ENCODE measurements at regions not wholly inside any gene's neighbourhood (a gene's known extent, or its start where the extent isn't known, plus 50 kb on each side); places are given as distances from the start of the nearest gene placed in this dataset.

DNA sequence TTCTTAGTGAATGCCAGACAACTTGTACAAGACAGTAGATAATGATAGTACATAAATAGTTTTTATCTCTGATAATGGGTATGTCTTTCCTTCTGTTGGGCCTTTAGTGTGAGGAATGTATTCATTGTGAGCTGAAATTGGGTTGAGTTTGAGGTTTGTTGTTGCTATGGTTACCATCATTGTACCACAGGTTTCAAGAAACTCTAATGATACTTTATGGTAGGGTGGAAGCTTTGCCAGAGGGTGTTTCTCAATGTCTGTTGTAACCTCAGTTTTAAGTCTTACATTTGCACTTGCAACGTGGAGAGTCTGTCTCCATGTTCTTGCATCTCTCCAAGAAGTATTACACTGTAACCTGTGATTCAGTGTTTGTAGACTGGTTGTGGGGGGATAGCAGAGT is 1550.1 kb downstream of the MAT2B start:
- Histone ChIP-seq H3K4me1 (no peaks in the 10 kb centered on the region), H3K9me3 (no peaks in the 10 kb centered on the region), H3K36me3 (replicated peaks in 1 of 2; ENCODE audit: insufficient read depth in 1 of 2, low read depth in 2 of 2) (no peaks in the 10 kb centered on the region), H3K27me3 (no peaks in the 10 kb centered on the region), H3K27ac (no peak overlapping the region), H3K4me3 (no peak overlapping the region)
- 50% methylated on average over 1 of the region's 1 CpG for WGBS, 2 donors
- ATAC-seq (no peak), DNase-seq (no peak)
- no peak for TF ChIP-seq POLR2A (IDR thresholded peaks at IDR 0.05)
- TF ChIP-seq, protein P1, sequence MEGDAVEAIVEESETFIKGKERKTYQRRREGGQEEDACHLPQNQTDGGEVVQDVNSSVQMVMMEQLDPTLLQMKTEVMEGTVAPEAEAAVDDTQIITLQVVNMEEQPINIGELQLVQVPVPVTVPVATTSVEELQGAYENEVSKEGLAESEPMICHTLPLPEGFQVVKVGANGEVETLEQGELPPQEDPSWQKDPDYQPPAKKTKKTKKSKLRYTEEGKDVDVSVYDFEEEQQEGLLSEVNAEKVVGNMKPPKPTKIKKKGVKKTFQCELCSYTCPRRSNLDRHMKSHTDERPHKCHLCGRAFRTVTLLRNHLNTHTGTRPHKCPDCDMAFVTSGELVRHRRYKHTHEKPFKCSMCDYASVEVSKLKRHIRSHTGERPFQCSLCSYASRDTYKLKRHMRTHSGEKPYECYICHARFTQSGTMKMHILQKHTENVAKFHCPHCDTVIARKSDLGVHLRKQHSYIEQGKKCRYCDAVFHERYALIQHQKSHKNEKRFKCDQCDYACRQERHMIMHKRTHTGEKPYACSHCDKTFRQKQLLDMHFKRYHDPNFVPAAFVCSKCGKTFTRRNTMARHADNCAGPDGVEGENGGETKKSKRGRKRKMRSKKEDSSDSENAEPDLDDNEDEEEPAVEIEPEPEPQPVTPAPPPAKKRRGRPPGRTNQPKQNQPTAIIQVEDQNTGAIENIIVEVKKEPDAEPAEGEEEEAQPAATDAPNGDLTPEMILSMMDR (IDR thresholded peaks at IDR 0.05): no peak
- intact Hi-C loops (cut with DNase I): no loop called here

DNA sequence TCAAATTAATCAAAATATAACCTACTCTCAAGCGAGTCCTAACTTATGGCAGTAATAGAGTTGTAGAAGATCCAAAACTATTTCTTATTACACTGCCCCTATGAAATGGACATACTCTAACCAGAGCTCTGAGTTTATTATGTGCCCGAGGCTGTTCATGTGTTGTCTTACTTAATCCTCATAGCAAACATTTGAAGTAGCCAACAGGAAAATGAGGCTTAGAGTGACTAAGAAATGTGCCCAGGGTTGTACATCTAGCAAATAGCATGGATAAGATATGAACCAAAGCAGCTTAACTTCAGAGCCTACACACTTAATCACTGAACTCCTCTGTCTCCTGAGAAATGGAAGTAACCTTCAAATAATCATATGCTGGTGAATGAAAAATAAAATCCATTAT is 1551.7 kb downstream of the MAT2B start:
- TF ChIP-seq, protein P1 (IDR thresholded peaks at IDR 0.05): no peak
- TF ChIP-seq POLR2A (IDR thresholded peaks at IDR 0.05): no peak
- H3K27ac ChIP-seq: no peak overlapping the region
- H3K27me3 ChIP-seq: no peaks in the 10 kb centered on the region
- DNase-seq (no peak), ATAC-seq (no peak)
- WGBS, 2 donors: 60% methylated on average over 2 of the region's 2 CpGs
- intact Hi-C loops (cut with DNase I): no loop called here
- H3K4me3 ChIP-seq: no peak overlapping the region
- no peaks in the 10 kb centered on the region for H3K36me3 ChIP-seq (replicated peaks in 1 of 2; ENCODE audit: insufficient read depth in 1 of 2, low read depth in 2 of 2)
- no peaks in the 10 kb centered on the region for H3K4me1 ChIP-seq
- H3K9me3 ChIP-seq: no peaks in the 10 kb centered on the region

DNA sequence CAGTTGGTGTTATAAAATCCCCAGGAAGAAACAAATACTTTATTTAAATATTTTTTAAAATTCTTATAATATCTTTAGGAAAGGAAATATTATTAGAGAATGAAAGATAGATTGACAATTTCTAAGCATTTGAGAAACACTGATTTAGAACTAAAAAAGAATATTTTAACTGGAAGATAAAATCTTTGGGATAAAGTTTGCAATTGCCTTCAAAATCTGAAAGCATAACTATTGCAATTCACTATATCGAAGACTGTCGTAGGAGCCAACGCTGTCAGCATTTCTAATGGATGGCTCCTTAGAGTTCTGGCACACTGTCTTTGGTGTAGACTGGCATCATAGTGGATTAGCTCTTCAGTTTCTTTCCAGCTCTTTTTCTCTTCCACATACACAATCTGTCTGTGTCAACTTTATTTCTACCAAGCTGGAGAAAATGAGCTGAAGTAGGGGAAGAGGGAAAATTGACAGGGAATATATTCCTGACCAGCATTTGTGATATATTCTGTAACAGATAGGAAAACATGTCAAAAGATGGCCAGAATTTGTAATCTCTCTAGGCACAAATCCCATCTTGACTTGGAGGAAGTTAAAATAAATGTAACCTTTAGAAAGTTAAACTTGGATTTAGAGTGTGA is 1561.4 kb downstream of the MAT2B start:
- DNase-seq (no peak), ATAC-seq (no peak)
- Histone ChIP-seq H3K27me3 (no peaks in the 10 kb centered on the region), H3K4me3 (no peak overlapping the region), H3K36me3 (replicated peaks in 1 of 2; ENCODE audit: insufficient read depth in 1 of 2, low read depth in 2 of 2) (no peaks in the 10 kb centered on the region), H3K27ac (no peak overlapping the region), H3K4me1 (no peaks in the 10 kb centered on the region), H3K9me3 (no peaks in the 10 kb centered on the region)
- WGBS, 2 donors: 81 to 83% methylated on average over 3 of the region's 3 CpGs
- intact Hi-C loops (cut with DNase I): no loop called here
- TF ChIP-seq, protein P1 (IDR thresholded peaks at IDR 0.05): no peak
- TF ChIP-seq POLR2A (IDR thresholded peaks at IDR 0.05): no peak

DNA sequence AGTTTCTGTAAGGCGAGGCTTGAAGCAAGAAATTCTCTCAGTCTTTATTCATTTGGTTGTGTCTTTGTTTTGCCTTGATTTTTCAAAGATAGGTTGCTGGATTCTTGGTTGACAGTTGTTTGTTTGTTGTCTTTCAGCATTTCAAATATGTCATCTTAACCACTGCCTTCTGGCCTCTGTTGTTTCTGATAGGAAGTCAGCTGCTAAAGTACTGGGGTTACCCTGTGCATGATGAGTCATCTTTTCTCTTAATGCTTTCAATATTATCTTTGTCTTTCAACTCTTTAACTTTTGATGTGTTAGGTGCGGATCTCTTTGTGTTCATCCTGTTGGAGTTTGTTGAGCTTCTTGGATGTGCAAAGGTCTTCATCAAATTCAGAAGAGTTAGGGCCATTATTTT is 1571.3 kb downstream of the MAT2B start:
- intact Hi-C loops (cut with DNase I): no loop called here
- no peak for ATAC-seq
- DNase-seq: no peak
- Histone ChIP-seq H3K27me3 (no peaks in the 10 kb centered on the region), H3K9me3 (no peaks in the 10 kb centered on the region), H3K4me1 (no peaks in the 10 kb centered on the region), H3K27ac (no peak overlapping the region), H3K4me3 (no peak overlapping the region), H3K36me3 (replicated peaks in 1 of 2; ENCODE audit: insufficient read depth in 1 of 2, low read depth in 2 of 2) (no peaks in the 10 kb centered on the region)
- 53 to 68% methylated on average over 2 of the region's 2 CpGs for WGBS, 2 donors
- no peak for TF ChIP-seq POLR2A (IDR thresholded peaks at IDR 0.05)
- TF ChIP-seq, protein P1 (IDR thresholded peaks at IDR 0.05): no peak

DNA sequence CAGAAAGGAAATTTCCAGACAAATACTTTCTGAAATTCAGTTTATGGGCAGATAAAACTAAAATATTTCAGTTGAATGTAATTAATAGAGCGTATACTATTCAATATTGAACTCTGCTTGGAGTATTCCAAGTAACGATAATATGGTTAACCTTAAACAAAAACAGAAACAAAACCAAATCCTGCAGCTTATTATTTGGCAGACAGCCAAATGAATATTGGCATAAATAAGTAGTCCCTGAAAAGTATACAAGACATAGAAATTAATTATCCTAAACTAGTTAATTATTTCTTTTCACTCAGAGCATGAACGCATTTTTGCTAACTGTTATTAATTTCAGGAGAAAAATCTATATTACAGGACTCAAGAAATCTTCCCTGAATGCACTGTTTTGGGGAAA is 1574.0 kb downstream of the MAT2B start:
- intact Hi-C loops (cut with DNase I): no loop called here
- H3K27ac ChIP-seq: no peak overlapping the region
- no peak for DNase-seq
- no peak overlapping the region for H3K4me3 ChIP-seq
- no peaks in the 10 kb centered on the region for H3K27me3 ChIP-seq
- H3K4me1 ChIP-seq: no peaks in the 10 kb centered on the region
- H3K36me3 ChIP-seq (replicated peaks in 1 of 2; ENCODE audit: insufficient read depth in 1 of 2, low read depth in 2 of 2): no peaks in the 10 kb centered on the region
- 55 to 60% methylated on average over 3 of the region's 3 CpGs for WGBS, 2 donors
- ATAC-seq: no peak
- no peak for TF ChIP-seq POLR2A (IDR thresholded peaks at IDR 0.05)
- TF ChIP-seq, protein P1 (IDR thresholded peaks at IDR 0.05): no peak
- H3K9me3 ChIP-seq: no peaks in the 10 kb centered on the region
